ENCODE measurements at regions not wholly inside any gene's neighbourhood (a gene's known extent, or its start where the extent isn't known, plus 50 kb on each side); places are given as distances from the start of the nearest gene placed in this dataset.
A peak's percentile ranks its signal among the peaks of the same experiment; 100 is the strongest.

GRCh38 chr5:10045376-10045775, 204.3 kb downstream of the ATPSCKMT start:
- ChIA-PET POLR2A (no interaction called here), CTCF (interaction anchor here (1.3 to 1.7 kb wide), 2 partner anchors 17 to 271 kb away, joined by 3 to 4 read pairs; no protein-coding TSS in a partner anchor)
- DNase-seq (ENCODE audit: low read depth), result no peak
- H3K36me3 ChIP-seq (ENCODE audit: control insufficient read depth, insufficient read depth, low read length), result no peaks in the 10 kb centered on the region
- no peaks in the 10 kb centered on the region for H3K27me3 ChIP-seq (ENCODE audit: control insufficient read depth, insufficient read depth, low read length)
- TF ChIP-seq, protein P1, sequence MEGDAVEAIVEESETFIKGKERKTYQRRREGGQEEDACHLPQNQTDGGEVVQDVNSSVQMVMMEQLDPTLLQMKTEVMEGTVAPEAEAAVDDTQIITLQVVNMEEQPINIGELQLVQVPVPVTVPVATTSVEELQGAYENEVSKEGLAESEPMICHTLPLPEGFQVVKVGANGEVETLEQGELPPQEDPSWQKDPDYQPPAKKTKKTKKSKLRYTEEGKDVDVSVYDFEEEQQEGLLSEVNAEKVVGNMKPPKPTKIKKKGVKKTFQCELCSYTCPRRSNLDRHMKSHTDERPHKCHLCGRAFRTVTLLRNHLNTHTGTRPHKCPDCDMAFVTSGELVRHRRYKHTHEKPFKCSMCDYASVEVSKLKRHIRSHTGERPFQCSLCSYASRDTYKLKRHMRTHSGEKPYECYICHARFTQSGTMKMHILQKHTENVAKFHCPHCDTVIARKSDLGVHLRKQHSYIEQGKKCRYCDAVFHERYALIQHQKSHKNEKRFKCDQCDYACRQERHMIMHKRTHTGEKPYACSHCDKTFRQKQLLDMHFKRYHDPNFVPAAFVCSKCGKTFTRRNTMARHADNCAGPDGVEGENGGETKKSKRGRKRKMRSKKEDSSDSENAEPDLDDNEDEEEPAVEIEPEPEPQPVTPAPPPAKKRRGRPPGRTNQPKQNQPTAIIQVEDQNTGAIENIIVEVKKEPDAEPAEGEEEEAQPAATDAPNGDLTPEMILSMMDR (IDR thresholded peaks at IDR 0.05; ENCODE audit: insufficient read depth, low read depth, low read length), result no peak
- H3K4me3 ChIP-seq (ENCODE audit: low read depth, low read length), result no peak overlapping the region

DNA sequence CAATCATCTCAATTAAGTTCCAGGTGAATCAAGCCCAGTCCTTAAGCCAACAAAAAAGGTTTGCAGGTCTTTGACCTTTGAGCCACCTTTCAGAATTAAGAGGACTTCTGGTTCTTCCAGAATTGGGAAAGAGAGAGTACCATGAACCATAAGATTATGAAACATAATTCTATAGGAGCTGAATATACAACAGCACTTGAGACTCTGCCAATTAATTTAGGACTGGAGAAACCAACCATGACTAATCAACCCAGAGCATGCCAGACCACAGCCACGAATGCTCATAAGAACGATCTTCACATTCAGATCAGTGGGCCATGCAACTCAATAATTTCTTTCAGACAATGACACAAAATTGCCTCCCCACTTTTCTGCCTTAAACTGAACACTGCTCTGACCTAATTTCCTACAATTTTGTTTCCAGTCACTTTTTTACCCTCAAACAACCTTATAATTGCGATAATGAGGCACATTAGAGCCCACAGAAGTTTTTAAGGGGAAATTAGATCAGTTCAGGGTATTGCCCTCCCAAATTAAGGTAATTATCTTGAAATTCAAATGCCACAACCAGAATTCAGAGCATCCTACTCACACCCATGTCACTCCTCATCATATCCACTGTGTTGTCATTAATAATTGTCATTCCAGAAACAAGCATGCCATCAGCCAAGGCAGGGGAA, 213.4 kb downstream of the ATPSCKMT start:
- ChIA-PET POLR2A (no interaction called here), CTCF (no interaction called here)
- DNase-seq (ENCODE audit: low read depth), result no peak
- H3K27me3 ChIP-seq (ENCODE audit: control insufficient read depth, insufficient read depth, low read length), result 0 out of 2 replicates have a peak, but pooled peaks cover 1% of the 10 kb centered on the region
- TF ChIP-seq, protein P1 (IDR thresholded peaks at IDR 0.05; ENCODE audit: insufficient read depth, low read depth, low read length), result no peak
- no peak overlapping the region for H3K4me3 ChIP-seq (ENCODE audit: low read depth, low read length)
- H3K36me3 ChIP-seq (ENCODE audit: control insufficient read depth, insufficient read depth, low read length), result no peaks in the 10 kb centered on the region

DNA sequence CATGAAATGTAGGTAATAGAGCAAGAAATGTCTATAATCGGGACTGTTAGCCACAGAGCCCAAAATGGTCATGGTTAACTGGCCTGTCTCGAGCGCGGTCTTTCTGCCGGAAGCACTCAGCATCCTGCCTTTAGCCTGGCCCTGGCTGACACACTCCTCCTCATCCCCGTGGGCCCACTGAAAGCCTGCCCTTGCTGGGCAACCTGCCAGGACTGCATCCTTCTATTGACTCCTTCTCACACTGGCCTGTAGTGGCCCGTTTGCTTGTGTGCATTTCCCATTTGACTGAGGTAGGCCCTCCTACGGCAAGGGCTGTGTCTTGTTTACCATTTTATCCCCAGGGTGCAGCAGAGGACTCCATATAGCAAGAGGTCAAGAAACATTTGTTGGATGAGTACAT, 215.7 kb downstream of the ATPSCKMT start:
- no peak for DNase-seq (ENCODE audit: low read depth)
- Histone ChIP-seq H3K4me3 (ENCODE audit: low read depth, low read length) (no peak overlapping the region), H3K27me3 (ENCODE audit: control insufficient read depth, insufficient read depth, low read length) (0 out of 2 replicates have a peak, but pooled peaks cover 1% of the 10 kb centered on the region), H3K36me3 (ENCODE audit: control insufficient read depth, insufficient read depth, low read length) (no peaks in the 10 kb centered on the region)
- TF ChIP-seq, protein P1 (IDR thresholded peaks at IDR 0.05; ENCODE audit: insufficient read depth, low read depth, low read length), result no peak
- ChIA-PET POLR2A (no interaction called here), CTCF (interaction anchor here (1.1 kb wide), 2 partner anchors 9 to 100 kb away, joined by 3 to 4 read pairs; no protein-coding TSS in a partner anchor)

- no peak for DNase-seq (ENCODE audit: low read depth)
- Histone ChIP-seq H3K36me3 (ENCODE audit: control insufficient read depth, insufficient read depth, low read length) (no peaks in the 10 kb centered on the region), H3K27me3 (ENCODE audit: control insufficient read depth, insufficient read depth, low read length) (no peaks in the 10 kb centered on the region), H3K4me3 (ENCODE audit: low read depth, low read length) (no peak overlapping the region)
- TF ChIP-seq, protein P1 (IDR thresholded peaks at IDR 0.05; ENCODE audit: insufficient read depth, low read depth, low read length), result no peak
- ChIA-PET CTCF (interaction anchor here (1.1 to 2.0 kb wide), 6 partner anchors 13 to 484 kb away, joined by 3 to 7 read pairs (median 4); no protein-coding TSS in a partner anchor), POLR2A (no interaction called here)
Measured at GRCh38 chr5:10031817-10032216, 217.9 kb downstream of the ATPSCKMT start.

DNA sequence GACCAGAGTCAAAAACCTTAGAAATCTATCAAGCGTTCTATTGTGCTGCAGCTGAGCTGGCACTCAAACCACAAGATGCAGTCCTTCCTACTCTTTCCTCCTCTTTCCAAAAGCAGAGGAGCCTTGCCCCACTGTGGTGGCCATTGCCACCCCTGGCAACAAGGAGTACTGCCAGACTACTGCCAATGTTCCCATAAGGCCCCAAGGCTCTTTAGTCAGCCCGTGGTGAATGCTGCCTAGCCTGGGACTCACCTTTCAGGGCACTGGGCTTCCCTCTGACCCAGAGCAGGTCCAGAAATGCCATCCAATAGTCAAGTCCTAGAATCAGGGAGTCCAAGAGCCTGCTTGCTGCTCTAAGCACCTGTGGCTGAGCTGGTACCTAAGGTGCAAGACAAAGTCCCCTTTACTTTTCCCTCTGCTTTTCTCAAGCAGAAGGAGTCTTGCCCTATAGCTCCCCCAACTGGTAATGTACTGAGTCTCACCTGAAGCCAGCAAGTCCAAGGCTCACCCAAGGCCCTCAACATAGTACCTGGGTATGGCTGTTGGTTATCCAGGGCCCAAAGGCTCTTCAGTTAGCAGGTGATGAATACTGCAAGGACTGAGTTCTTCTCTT, 219.4 kb downstream of the ATPSCKMT start:
- ChIA-PET POLR2A (no interaction called here), CTCF (interaction anchor here (0.6 to 2.2 kb wide), 25 partner anchors 9 to 671 kb away, joined by 3 to 12 read pairs (median 4); no protein-coding TSS in a partner anchor)
- DNase-seq (ENCODE audit: low read depth), result no peak
- Histone ChIP-seq H3K36me3 (ENCODE audit: control insufficient read depth, insufficient read depth, low read length) (no peaks in the 10 kb centered on the region), H3K27me3 (ENCODE audit: control insufficient read depth, insufficient read depth, low read length) (no peaks in the 10 kb centered on the region), H3K4me3 (ENCODE audit: low read depth, low read length) (no peak overlapping the region)
- TF ChIP-seq, protein P1 (IDR thresholded peaks at IDR 0.05; ENCODE audit: insufficient read depth, low read depth, low read length), result peak; percentile 62
